HEK293 (cell line): ENCODE measurements at regions not wholly inside any gene's neighbourhood (a gene's known extent, or its start where the extent isn't known, plus 50 kb on each side); places are given as distances from the start of the nearest gene placed in this dataset.

Experiments used
- TCF7L2 ChIP-seq: IDR thresholded peaks from 2 replicates; pipeline ENCODE4 v1.6.1; 2011; ENCODE audit warnings: low read depth, mild to moderate bottlenecking, inconsistent platforms, low read length, moderate library complexity, borderline replicate concordance
- TRIM28 ChIP-seq: IDR thresholded peaks from 2 replicates; pipeline ENCODE4 v1.6.1; 2011; ENCODE audit warnings: low read length, control low read depth, borderline replicate concordance
- YY1 ChIP-seq: fragments of 450-650 bp; formaldehyde crosslinking; IDR thresholded peaks from 2 replicates; pipeline ENCODE4 v1.5.1; 2018; ENCODE audit warnings: missing biosample characterization, missing genetic modification characterization
- ZBTB21 ChIP-seq: fragments of 450-650 bp; formaldehyde crosslinking; IDR thresholded peaks from 2 replicates; pipeline ENCODE4 v1.5.1; 2017; ENCODE audit warnings: missing biosample characterization, missing genetic modification characterization
- ZNF10 ChIP-seq: fragments of 450-650 bp; formaldehyde crosslinking; IDR thresholded peaks from 2 replicates; pipeline ENCODE4 v1.5.1; 2017; ENCODE audit warnings: missing biosample characterization, missing genetic modification characterization
- ZNF274 ChIP-seq, 2 experiments: fragments of 200-500 bp in 1 of 2; fragments of 450-650 bp in 1 of 2; sonication (Bioruptor generic) in 1 of 2; formaldehyde crosslinking in 1 of 2; IDR thresholded peaks; 2 replicates each; pipeline versions ENCODE4 v1.5.1 to v1.6.1; 2014 to 2016; ENCODE audit warnings: borderline replicate concordance in 1 of 2, inconsistent platforms in 1 of 2, low read length in 1 of 2, missing biosample characterization in 1 of 2, missing genetic modification characterization in 1 of 2
- ZNF426 ChIP-seq: fragments of 450-650 bp; formaldehyde crosslinking; IDR thresholded peaks from 2 replicates; pipeline ENCODE4 v1.5.1; 2017; ENCODE audit warnings: missing biosample characterization, missing genetic modification characterization, mild to moderate bottlenecking, inconsistent platforms, moderate library complexity
- TF ChIP-seq, protein P1 (sequence below): fragments of 450-650 bp; formaldehyde crosslinking; IDR thresholded peaks from 2 replicates; pipeline ENCODE4 v1.5.1; 2016; ENCODE audit warnings: missing biosample characterization, missing genetic modification characterization
- TF ChIP-seq, protein P2 (sequence below): fragments of 450-650 bp; formaldehyde crosslinking; IDR thresholded peaks from 2 replicates; pipeline ENCODE4 v1.5.1; 2016; ENCODE audit warnings: missing biosample characterization, missing genetic modification characterization
- TF ChIP-seq, protein P3 (sequence below): fragments of 450-650 bp; formaldehyde crosslinking; IDR thresholded peaks from 2 replicates; pipeline ENCODE4 v1.5.1; 2016; ENCODE audit warnings: missing biosample characterization, missing genetic modification characterization, low read depth
- TF ChIP-seq, protein P4 (sequence below): fragments of 450-650 bp; formaldehyde crosslinking; IDR thresholded peaks from 2 replicates; pipeline ENCODE4 v1.5.1; 2016; ENCODE audit warnings: missing biosample characterization, missing genetic modification characterization, low read depth
- TF ChIP-seq, protein P5 (sequence below): fragments of 450-650 bp; formaldehyde crosslinking; IDR thresholded peaks from 2 replicates; pipeline ENCODE4 v1.5.1; 2016; ENCODE audit warnings: missing biosample characterization, missing genetic modification characterization
- TF ChIP-seq, protein P6 (sequence below): fragments of 450-650 bp; formaldehyde crosslinking; conservative IDR thresholded peaks from 2 replicates; pipeline ENCODE4 v1.5.1; 2016; ENCODE audit warnings: low read depth, missing biosample characterization, missing genetic modification characterization
- TF ChIP-seq, protein P7 (sequence below): fragments of 450-650 bp; formaldehyde crosslinking; IDR thresholded peaks from 2 replicates; pipeline ENCODE4 v1.5.1; 2016; ENCODE audit warnings: missing biosample characterization, missing genetic modification characterization

DNA sequence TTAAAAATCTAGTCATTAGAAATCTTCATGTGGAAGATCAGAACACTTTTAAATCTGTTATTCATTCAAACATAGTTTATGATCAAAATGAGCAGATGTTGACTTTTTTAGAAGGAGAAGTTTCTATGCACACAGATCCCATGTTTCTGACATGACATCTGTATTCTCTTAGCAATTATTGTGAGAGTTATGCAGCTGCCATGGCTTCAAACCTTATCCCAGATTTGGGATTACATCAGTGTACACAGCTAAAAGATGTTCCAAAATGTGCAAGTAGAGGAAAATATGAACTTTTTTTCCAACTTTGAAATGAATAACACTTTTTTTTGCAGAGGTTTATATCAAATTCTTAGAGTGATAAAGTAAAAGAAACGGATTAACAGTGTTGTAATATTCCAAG, 1166.9 kb downstream of the ZPLD1 start:
- TF ChIP-seq, protein P1, sequence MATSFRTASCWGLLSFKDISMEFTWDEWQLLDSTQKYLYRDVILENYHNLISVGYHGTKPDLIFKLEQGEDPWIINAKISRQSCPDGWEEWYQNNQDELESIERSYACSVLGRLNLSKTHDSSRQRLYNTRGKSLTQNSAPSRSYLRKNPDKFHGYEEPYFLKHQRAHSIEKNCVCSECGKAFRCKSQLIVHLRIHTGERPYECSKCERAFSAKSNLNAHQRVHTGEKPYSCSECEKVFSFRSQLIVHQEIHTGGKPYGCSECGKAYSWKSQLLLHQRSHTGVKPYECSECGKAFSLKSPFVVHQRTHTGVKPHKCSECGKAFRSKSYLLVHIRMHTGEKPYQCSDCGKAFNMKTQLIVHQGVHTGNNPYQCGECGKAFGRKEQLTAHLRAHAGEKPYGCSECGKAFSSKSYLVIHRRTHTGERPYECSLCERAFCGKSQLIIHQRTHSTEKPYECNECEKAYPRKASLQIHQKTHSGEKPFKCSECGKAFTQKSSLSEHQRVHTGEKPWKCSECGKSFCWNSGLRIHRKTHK (tag by site-specific recombination): no peak
- TF ChIP-seq, protein P2, sequence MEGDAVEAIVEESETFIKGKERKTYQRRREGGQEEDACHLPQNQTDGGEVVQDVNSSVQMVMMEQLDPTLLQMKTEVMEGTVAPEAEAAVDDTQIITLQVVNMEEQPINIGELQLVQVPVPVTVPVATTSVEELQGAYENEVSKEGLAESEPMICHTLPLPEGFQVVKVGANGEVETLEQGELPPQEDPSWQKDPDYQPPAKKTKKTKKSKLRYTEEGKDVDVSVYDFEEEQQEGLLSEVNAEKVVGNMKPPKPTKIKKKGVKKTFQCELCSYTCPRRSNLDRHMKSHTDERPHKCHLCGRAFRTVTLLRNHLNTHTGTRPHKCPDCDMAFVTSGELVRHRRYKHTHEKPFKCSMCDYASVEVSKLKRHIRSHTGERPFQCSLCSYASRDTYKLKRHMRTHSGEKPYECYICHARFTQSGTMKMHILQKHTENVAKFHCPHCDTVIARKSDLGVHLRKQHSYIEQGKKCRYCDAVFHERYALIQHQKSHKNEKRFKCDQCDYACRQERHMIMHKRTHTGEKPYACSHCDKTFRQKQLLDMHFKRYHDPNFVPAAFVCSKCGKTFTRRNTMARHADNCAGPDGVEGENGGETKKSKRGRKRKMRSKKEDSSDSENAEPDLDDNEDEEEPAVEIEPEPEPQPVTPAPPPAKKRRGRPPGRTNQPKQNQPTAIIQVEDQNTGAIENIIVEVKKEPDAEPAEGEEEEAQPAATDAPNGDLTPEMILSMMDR (tag by site-specific recombination): no peak
- TF ChIP-seq TRIM28 (no peak), ZNF10 (tag by site-specific recombination) (no peak), ZNF274 (IDR thresholded peaks at IDR 0.05; ENCODE audit: low read length) (no peak), ZNF274 (tag by site-specific recombination; IDR thresholded peaks at IDR 0.05; ENCODE audit: borderline replicate concordance) (no peak), ZNF426 (tag by site-specific recombination) (no peak), ZBTB21 (tag by site-specific recombination) (no peak), TCF7L2 (no peak), YY1 (tag by site-specific recombination) (no peak)
- TF ChIP-seq, protein P3, sequence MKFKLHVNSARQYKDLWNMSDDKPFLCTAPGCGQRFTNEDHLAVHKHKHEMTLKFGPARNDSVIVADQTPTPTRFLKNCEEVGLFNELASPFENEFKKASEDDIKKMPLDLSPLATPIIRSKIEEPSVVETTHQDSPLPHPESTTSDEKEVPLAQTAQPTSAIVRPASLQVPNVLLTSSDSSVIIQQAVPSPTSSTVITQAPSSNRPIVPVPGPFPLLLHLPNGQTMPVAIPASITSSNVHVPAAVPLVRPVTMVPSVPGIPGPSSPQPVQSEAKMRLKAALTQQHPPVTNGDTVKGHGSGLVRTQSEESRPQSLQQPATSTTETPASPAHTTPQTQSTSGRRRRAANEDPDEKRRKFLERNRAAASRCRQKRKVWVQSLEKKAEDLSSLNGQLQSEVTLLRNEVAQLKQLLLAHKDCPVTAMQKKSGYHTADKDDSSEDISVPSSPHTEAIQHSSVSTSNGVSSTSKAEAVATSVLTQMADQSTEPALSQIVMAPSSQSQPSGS (tag by site-specific recombination): no peak
- TF ChIP-seq, protein P4, sequence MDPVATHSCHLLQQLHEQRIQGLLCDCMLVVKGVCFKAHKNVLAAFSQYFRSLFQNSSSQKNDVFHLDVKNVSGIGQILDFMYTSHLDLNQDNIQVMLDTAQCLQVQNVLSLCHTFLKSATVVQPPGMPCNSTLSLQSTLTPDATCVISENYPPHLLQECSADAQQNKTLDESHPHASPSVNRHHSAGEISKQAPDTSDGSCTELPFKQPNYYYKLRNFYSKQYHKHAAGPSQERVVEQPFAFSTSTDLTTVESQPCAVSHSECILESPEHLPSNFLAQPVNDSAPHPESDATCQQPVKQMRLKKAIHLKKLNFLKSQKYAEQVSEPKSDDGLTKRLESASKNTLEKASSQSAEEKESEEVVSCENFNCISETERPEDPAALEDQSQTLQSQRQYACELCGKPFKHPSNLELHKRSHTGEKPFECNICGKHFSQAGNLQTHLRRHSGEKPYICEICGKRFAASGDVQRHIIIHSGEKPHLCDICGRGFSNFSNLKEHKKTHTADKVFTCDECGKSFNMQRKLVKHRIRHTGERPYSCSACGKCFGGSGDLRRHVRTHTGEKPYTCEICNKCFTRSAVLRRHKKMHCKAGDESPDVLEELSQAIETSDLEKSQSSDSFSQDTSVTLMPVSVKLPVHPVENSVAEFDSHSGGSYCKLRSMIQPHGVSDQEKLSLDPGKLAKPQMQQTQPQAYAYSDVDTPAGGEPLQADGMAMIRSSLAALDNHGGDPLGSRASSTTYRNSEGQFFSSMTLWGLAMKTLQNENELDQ (tag by site-specific recombination): no peak
- TF ChIP-seq, protein P5, sequence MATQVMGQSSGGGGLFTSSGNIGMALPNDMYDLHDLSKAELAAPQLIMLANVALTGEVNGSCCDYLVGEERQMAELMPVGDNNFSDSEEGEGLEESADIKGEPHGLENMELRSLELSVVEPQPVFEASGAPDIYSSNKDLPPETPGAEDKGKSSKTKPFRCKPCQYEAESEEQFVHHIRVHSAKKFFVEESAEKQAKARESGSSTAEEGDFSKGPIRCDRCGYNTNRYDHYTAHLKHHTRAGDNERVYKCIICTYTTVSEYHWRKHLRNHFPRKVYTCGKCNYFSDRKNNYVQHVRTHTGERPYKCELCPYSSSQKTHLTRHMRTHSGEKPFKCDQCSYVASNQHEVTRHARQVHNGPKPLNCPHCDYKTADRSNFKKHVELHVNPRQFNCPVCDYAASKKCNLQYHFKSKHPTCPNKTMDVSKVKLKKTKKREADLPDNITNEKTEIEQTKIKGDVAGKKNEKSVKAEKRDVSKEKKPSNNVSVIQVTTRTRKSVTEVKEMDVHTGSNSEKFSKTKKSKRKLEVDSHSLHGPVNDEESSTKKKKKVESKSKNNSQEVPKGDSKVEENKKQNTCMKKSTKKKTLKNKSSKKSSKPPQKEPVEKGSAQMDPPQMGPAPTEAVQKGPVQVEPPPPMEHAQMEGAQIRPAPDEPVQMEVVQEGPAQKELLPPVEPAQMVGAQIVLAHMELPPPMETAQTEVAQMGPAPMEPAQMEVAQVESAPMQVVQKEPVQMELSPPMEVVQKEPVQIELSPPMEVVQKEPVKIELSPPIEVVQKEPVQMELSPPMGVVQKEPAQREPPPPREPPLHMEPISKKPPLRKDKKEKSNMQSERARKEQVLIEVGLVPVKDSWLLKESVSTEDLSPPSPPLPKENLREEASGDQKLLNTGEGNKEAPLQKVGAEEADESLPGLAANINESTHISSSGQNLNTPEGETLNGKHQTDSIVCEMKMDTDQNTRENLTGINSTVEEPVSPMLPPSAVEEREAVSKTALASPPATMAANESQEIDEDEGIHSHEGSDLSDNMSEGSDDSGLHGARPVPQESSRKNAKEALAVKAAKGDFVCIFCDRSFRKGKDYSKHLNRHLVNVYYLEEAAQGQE (tag by site-specific recombination): no peak
- TF ChIP-seq, protein P6, sequence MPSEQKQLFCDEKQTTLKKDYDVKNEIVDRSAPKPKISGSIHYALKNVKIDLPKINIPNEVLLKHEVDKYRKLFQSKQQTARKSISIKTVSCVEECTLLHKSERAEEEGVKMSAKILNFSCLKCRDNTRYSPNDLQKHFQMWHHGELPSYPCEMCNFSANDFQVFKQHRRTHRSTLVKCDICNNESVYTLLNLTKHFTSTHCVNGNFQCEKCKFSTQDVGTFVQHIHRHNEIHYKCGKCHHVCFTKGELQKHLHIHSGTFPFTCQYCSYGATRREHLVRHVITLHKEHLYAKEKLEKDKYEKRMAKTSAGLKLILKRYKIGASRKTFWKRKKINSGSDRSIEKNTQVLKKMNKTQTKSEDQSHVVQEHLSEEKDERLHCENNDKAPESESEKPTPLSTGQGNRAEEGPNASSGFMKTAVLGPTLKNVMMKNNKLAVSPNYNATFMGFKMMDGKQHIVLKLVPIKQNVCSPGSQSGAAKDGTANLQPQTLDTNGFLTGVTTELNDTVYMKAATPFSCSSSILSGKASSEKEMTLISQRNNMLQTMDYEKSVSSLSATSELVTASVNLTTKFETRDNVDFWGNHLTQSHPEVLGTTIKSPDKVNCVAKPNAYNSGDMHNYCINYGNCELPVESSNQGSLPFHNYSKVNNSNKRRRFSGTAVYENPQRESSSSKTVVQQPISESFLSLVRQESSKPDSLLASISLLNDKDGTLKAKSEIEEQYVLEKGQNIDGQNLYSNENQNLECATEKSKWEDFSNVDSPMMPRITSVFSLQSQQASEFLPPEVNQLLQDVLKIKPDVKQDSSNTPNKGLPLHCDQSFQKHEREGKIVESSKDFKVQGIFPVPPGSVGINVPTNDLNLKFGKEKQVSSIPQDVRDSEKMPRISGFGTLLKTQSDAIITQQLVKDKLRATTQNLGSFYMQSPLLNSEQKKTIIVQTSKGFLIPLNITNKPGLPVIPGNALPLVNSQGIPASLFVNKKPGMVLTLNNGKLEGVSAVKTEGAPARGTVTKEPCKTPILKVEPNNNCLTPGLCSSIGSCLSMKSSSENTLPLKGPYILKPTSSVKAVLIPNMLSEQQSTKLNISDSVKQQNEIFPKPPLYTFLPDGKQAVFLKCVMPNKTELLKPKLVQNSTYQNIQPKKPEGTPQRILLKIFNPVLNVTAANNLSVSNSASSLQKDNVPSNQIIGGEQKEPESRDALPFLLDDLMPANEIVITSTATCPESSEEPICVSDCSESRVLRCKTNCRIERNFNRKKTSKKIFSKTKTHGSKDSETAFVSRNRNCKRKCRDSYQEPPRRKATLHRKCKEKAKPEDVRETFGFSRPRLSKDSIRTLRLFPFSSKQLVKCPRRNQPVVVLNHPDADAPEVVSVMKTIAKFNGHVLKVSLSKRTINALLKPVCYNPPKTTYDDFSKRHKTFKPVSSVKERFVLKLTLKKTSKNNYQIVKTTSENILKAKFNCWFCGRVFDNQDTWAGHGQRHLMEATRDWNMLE: no peak
- TF ChIP-seq, protein P7, sequence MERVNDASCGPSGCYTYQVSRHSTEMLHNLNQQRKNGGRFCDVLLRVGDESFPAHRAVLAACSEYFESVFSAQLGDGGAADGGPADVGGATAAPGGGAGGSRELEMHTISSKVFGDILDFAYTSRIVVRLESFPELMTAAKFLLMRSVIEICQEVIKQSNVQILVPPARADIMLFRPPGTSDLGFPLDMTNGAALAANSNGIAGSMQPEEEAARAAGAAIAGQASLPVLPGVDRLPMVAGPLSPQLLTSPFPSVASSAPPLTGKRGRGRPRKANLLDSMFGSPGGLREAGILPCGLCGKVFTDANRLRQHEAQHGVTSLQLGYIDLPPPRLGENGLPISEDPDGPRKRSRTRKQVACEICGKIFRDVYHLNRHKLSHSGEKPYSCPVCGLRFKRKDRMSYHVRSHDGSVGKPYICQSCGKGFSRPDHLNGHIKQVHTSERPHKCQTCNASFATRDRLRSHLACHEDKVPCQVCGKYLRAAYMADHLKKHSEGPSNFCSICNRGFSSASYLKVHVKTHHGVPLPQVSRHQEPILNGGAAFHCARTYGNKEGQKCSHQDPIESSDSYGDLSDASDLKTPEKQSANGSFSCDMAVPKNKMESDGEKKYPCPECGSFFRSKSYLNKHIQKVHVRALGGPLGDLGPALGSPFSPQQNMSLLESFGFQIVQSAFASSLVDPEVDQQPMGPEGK: no peak
